ENCODE measurements at regions not wholly inside any gene's neighbourhood (a gene's known extent, or its start where the extent isn't known, plus 50 kb on each side); places are given as distances from the start of the nearest gene placed in this dataset.
"Not testable (repeated sequence)": the region's sequence is repeated elsewhere in the genome, so short reads cannot be mapped to it uniquely, and the experiment has no call there.

DNA sequence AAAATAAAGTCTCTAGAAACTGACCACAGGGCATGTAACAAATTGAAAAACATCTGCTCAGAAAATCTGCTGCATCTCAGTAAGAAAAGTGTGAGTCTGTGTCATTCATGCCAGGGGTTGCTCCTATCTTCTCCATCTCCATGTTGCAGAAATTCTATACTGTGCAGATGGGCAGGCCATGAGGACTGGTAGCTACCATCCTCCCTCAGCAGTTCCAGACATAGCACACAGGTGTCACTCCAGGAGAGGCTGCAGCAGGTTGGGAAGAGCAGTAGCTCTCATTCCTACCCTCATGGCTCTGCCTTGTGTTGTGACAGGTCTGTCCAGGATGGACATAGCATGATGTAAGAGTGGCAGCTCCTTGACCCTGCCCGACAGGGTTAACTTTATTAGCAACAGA lies 173.4 kb downstream of the NDUFS4 start:
- ATAC-seq, result no peak
- intact Hi-C loops (cut with DNase I), result no loop called here
- no peaks in the 10 kb centered on the region for H3K4me1 ChIP-seq
- no peak overlapping the region for H3K4me3 ChIP-seq
- no peaks in the 10 kb centered on the region for H3K27me3 ChIP-seq
- H3K27ac ChIP-seq, result no peak overlapping the region
- DNase-seq, result no peak
- TF ChIP-seq, protein P1, sequence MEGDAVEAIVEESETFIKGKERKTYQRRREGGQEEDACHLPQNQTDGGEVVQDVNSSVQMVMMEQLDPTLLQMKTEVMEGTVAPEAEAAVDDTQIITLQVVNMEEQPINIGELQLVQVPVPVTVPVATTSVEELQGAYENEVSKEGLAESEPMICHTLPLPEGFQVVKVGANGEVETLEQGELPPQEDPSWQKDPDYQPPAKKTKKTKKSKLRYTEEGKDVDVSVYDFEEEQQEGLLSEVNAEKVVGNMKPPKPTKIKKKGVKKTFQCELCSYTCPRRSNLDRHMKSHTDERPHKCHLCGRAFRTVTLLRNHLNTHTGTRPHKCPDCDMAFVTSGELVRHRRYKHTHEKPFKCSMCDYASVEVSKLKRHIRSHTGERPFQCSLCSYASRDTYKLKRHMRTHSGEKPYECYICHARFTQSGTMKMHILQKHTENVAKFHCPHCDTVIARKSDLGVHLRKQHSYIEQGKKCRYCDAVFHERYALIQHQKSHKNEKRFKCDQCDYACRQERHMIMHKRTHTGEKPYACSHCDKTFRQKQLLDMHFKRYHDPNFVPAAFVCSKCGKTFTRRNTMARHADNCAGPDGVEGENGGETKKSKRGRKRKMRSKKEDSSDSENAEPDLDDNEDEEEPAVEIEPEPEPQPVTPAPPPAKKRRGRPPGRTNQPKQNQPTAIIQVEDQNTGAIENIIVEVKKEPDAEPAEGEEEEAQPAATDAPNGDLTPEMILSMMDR (IDR thresholded peaks at IDR 0.05), result no peak
- no peaks in the 10 kb centered on the region for H3K36me3 ChIP-seq
- no peaks in the 10 kb centered on the region for H3K9me3 ChIP-seq

GRCh38 chr5:53738105-53738504 lies 177.7 kb downstream of the NDUFS4 start:
- Histone ChIP-seq H3K36me3 (no peaks in the 10 kb centered on the region), H3K27ac (no peak overlapping the region), H3K4me1 (no peaks in the 10 kb centered on the region), H3K27me3 (no peaks in the 10 kb centered on the region), H3K9me3 (no peaks in the 10 kb centered on the region), H3K4me3 (no peak overlapping the region)
- intact Hi-C loops (cut with DNase I), result no loop called here
- no peak for DNase-seq
- TF ChIP-seq, protein P1 (IDR thresholded peaks at IDR 0.05), result no peak
- ATAC-seq, result no peak

DNA sequence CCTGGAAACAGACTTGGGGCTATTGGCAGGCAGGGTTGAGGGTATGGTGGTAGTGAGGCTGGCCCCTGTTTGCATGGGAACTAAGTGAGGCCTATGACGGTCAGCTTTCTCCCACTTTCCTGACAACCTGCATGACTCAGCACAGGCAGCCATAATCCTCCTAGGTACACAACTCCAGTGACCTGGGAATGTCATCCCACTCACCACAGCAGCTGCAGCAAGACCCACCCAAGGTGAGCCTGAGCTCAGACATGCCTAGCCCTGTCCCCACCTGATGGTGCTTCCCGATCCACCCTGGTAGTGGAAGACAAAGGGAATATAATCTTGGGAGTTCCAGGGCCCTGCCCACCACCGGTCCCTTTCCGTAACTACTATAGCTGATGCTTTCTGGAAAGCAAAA lies 178.7 kb downstream of the NDUFS4 start:
- Histone ChIP-seq H3K9me3 (no peaks in the 10 kb centered on the region), H3K4me1 (no peaks in the 10 kb centered on the region), H3K4me3 (no peak overlapping the region), H3K36me3 (no peaks in the 10 kb centered on the region), H3K27ac (no peak overlapping the region), H3K27me3 (no peaks in the 10 kb centered on the region)
- intact Hi-C loops (cut with DNase I), result no loop called here
- ATAC-seq (no peak), DNase-seq (no peak)
- TF ChIP-seq, protein P1 (IDR thresholded peaks at IDR 0.05), result no peak

DNA sequence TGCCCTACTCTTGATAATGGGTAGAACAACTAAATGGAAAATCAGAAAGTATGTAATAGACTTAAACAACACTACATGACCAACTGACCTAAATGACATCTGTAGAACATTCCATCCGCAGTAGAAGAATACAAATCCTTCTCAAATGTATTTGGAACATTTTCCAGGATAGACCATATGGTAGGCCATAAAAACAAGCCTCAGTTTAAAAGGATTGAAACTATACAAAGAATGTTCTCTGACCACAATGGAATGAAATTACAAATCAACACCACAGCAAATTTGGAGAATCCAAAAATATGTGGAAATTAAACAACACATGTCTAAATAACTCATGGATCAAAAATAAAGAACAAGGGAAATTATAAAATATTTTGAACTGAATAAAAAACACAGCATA lies 189.2 kb downstream of the NDUFS4 start:
- H3K27ac ChIP-seq, result no peak overlapping the region
- no peaks in the 10 kb centered on the region for H3K27me3 ChIP-seq
- no peaks in the 10 kb centered on the region for H3K4me1 ChIP-seq
- intact Hi-C loops (cut with DNase I), result no loop called here
- TF ChIP-seq, protein P1 (IDR thresholded peaks at IDR 0.05), result no peak
- ATAC-seq, result no peak
- no peaks in the 10 kb centered on the region for H3K36me3 ChIP-seq
- no peak for DNase-seq
- H3K9me3 ChIP-seq, result peaks cover 0 to 47% of the 10 kb centered on the region in 2 donors
- H3K4me3 ChIP-seq, result no peak overlapping the region

GRCh38 chr5:53752282-53752681 lies 191.8 kb downstream of the NDUFS4 start:
- DNase-seq; H3K27ac ChIP-seq; intact Hi-C loops (cut with DNase I); H3K27me3 ChIP-seq; H3K4me1 ChIP-seq; ATAC-seq; H3K4me3 ChIP-seq; H3K36me3 ChIP-seq: not testable (repeated sequence)
- peaks cover 0 to 47% of the 10 kb centered on the region in 2 donors for H3K9me3 ChIP-seq

- Histone ChIP-seq H3K36me3 (no peaks in the 10 kb centered on the region), H3K27me3 (no peaks in the 10 kb centered on the region), H3K4me3 (no peak overlapping the region), H3K27ac (no peak overlapping the region), H3K9me3 (peaks cover 0 to 9% of the 10 kb centered on the region in 2 donors), H3K4me1 (no peaks in the 10 kb centered on the region)
- intact Hi-C loops (cut with DNase I), result no loop called here
- DNase-seq, result no peak
- TF ChIP-seq, protein P1 (IDR thresholded peaks at IDR 0.05), result no peak
- ATAC-seq, result no peak
Measured at GRCh38 chr5:53766673-53767072, 206.2 kb downstream of the NDUFS4 start.

All from left lung (tissue), 4 donors.